ENCODE measurements at regions not wholly inside any gene's neighbourhood (a gene's known extent, or its start where the extent isn't known, plus 50 kb on each side); places are given as distances from the start of the nearest gene placed in this dataset.

- no peak for DNase-seq (ENCODE audit: extremely low read depth, insufficient read length)
- Histone ChIP-seq H3K27me3 (replicated peaks; ENCODE audit: control insufficient read depth, insufficient read depth, low read length) (no peaks in the 10 kb centered on the region), H3K4me3 (replicated peaks; ENCODE audit: low read depth, low read length) (no peak overlapping the region), H3K36me3 (ENCODE audit: control insufficient read depth, insufficient read depth, low read length) (no peaks in the 10 kb centered on the region)
- TF ChIP-seq, protein P1, sequence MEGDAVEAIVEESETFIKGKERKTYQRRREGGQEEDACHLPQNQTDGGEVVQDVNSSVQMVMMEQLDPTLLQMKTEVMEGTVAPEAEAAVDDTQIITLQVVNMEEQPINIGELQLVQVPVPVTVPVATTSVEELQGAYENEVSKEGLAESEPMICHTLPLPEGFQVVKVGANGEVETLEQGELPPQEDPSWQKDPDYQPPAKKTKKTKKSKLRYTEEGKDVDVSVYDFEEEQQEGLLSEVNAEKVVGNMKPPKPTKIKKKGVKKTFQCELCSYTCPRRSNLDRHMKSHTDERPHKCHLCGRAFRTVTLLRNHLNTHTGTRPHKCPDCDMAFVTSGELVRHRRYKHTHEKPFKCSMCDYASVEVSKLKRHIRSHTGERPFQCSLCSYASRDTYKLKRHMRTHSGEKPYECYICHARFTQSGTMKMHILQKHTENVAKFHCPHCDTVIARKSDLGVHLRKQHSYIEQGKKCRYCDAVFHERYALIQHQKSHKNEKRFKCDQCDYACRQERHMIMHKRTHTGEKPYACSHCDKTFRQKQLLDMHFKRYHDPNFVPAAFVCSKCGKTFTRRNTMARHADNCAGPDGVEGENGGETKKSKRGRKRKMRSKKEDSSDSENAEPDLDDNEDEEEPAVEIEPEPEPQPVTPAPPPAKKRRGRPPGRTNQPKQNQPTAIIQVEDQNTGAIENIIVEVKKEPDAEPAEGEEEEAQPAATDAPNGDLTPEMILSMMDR (IDR thresholded peaks at IDR 0.05; ENCODE audit: insufficient read depth, low read length, poor library complexity, severe bottlenecking) = no peak
These were observed 266.5 kb upstream of the ITGA1 start for GRCh38 chr5:52521236-52521635.

GRCh38 chr5:52523701-52524100 is 264.0 kb upstream of the ITGA1 start:
- no peak overlapping the region for H3K4me3 ChIP-seq (replicated peaks; ENCODE audit: low read depth, low read length)
- DNase-seq (ENCODE audit: extremely low read depth, insufficient read length) = no peak
- TF ChIP-seq, protein P1 (IDR thresholded peaks at IDR 0.05; ENCODE audit: insufficient read depth, low read length, poor library complexity, severe bottlenecking) = no peak
- no peaks in the 10 kb centered on the region for H3K27me3 ChIP-seq (replicated peaks; ENCODE audit: control insufficient read depth, insufficient read depth, low read length)
- no peaks in the 10 kb centered on the region for H3K36me3 ChIP-seq (ENCODE audit: control insufficient read depth, insufficient read depth, low read length)

DNA sequence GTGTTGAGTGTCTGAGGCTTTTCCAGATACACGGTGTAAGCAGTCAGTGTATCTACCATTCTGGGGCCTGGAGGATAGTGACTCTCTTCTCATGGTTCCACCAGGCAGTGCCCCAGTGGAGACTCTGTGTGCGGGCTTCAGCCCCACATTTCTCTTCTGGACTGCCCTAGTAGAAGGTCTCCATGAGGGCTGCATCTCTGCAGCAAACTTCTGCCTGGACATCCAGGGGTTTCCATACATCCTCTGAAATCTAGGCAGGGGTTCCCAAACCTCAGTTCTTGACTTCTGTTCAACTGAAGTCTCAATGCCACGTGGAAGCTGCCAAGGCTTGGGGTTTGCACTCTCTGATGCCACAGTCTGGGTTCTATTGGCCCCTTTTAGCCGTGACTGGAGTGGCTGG is 256.6 kb upstream of the ITGA1 start:
- Histone ChIP-seq H3K36me3 (ENCODE audit: control insufficient read depth, insufficient read depth, low read length) (no peaks in the 10 kb centered on the region), H3K27me3 (replicated peaks; ENCODE audit: control insufficient read depth, insufficient read depth, low read length) (no peaks in the 10 kb centered on the region), H3K4me3 (replicated peaks; ENCODE audit: low read depth, low read length) (no peak overlapping the region)
- DNase-seq (ENCODE audit: extremely low read depth, insufficient read length) = no peak
- TF ChIP-seq, protein P1 (IDR thresholded peaks at IDR 0.05; ENCODE audit: insufficient read depth, low read length, poor library complexity, severe bottlenecking) = no peak

DNA sequence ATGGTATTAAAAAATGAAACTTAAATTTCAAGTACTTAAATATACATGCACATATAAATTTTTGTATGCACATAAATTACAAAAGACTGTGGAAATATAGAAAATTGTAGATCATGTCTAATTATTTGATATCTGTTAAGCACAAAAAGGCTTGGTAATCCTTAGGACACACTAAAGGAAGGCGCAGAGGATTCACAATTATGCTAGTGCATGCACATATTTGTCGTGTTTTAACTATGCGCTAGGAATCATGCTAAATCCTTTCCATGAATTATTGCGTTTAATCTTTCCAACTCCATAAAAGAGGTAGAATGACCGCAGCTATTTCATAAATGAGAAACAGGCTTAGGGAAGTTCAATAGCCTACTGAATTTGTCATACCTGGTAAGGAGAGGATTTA is 244.1 kb upstream of the ITGA1 start:
- Histone ChIP-seq H3K36me3 (ENCODE audit: control insufficient read depth, insufficient read depth, low read length) (no peaks in the 10 kb centered on the region), H3K27me3 (replicated peaks; ENCODE audit: control insufficient read depth, insufficient read depth, low read length) (no peaks in the 10 kb centered on the region), H3K4me3 (replicated peaks; ENCODE audit: low read depth, low read length) (no peak overlapping the region)
- DNase-seq (ENCODE audit: extremely low read depth, insufficient read length) = no peak
- TF ChIP-seq, protein P1 (IDR thresholded peaks at IDR 0.05; ENCODE audit: insufficient read depth, low read length, poor library complexity, severe bottlenecking) = no peak

- TF ChIP-seq, protein P1 (IDR thresholded peaks at IDR 0.05; ENCODE audit: insufficient read depth, low read length, poor library complexity, severe bottlenecking) = no peak
- no peak for DNase-seq (ENCODE audit: extremely low read depth, insufficient read length)
These were observed 243.0 kb upstream of the ITGA1 start for GRCh38 chr5:52544738-52545137.

DNA sequence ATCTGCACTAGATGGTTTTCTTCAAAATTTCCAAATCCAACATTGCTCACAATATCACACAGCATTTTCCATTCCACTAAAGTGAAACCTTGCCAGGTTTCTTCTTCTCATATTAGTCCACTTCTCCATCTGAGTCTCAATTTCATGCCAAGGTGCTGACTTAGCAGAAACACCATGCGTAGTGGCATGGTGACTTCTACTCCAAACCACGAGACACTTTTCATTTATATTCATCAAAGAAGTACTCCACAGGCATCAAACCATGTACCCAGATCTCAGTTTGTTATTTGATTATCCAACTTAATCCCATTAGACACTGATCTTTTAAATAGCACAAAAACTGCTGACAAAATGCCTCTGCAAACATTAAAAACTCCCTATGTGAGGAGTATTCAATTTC is 233.4 kb upstream of the ITGA1 start:
- no peak for DNase-seq (ENCODE audit: extremely low read depth, insufficient read length)
- H3K36me3 ChIP-seq (ENCODE audit: control insufficient read depth, insufficient read depth, low read length) = no peaks in the 10 kb centered on the region
- no peak overlapping the region for H3K4me3 ChIP-seq (replicated peaks; ENCODE audit: low read depth, low read length)
- no peaks in the 10 kb centered on the region for H3K27me3 ChIP-seq (replicated peaks; ENCODE audit: control insufficient read depth, insufficient read depth, low read length)
- TF ChIP-seq, protein P1 (IDR thresholded peaks at IDR 0.05; ENCODE audit: insufficient read depth, low read length, poor library complexity, severe bottlenecking) = no peak

More at GRCh38 chr5:52544738-52545137, 243.0 kb upstream of the ITGA1 start:
- no peaks in the 10 kb centered on the region for H3K27me3 ChIP-seq (replicated peaks; ENCODE audit: control insufficient read depth, insufficient read depth, low read length)
- H3K4me3 ChIP-seq (replicated peaks; ENCODE audit: low read depth, low read length) = no peak overlapping the region
- no peaks in the 10 kb centered on the region for H3K36me3 ChIP-seq (ENCODE audit: control insufficient read depth, insufficient read depth, low read length)
